CD14-positive monocyte (primary cell): ENCODE measurements at regions not wholly inside any gene's neighbourhood (a gene's known extent, or its start where the extent isn't known, plus 50 kb on each side); places are given as distances from the start of the nearest gene placed in this dataset.

Source experiments
- DNase-seq, 3 donors: peaks; one replicate each; pipeline ENCODE4 v3.0.0-alpha.2; 2011 to 2022
- H2AFZ ChIP-seq: 2 replicates; pipeline ENCODE4 v1.6.0; 2012; ENCODE audit warnings: mild to moderate bottlenecking, low read depth, low read length, inconsistent platforms; ENCODE audit not compliant: insufficient read depth, poor library complexity, severe bottlenecking
- H3K27ac ChIP-seq, 2 donors: 1 replicate in 1 of 2; 2 replicates in 1 of 2; pipeline ENCODE4 v1.5.1; 2012 to 2013; ENCODE audit warnings: low read length in 2 of 2, control low read depth in 1 of 2, inconsistent platforms in 1 of 2, low read depth in 1 of 2, mild to moderate bottlenecking in 1 of 2
- H3K27me3 ChIP-seq, 2 donors: one replicate each; pipeline versions ENCODE4 v1.6.0 to v1.6.1; 2011 to 2013; ENCODE audit warnings: low read length in 2 of 2; ENCODE audit not compliant: control insufficient read depth in 2 of 2, insufficient read depth in 2 of 2
- H3K36me3 ChIP-seq, 2 donors: replicated peaks in 1 of 2; 1 replicate in 1 of 2; 2 replicates in 1 of 2; pipeline versions ENCODE4 v1.5.1 to v1.6.1; 2012 to 2013; ENCODE audit warnings: low read length in 2 of 2, control low read depth in 1 of 2, inconsistent platforms in 1 of 2, mild to moderate bottlenecking in 1 of 2; ENCODE audit not compliant: insufficient read depth in 2 of 2, control insufficient read depth in 1 of 2
- H3K4me1 ChIP-seq, 2 donors: 1 replicate in 1 of 2; 2 replicates in 1 of 2; pipeline versions ENCODE4 v1.5.1 to v1.6.1; 2012 to 2013; ENCODE audit warnings: low read length in 2 of 2, control low read depth in 1 of 2, inconsistent platforms in 1 of 2, mild to moderate bottlenecking in 1 of 2, moderate library complexity in 1 of 2; ENCODE audit not compliant: insufficient read depth in 2 of 2, control insufficient read depth in 1 of 2
- H3K4me2 ChIP-seq: replicated peaks from 2 replicates; pipeline ENCODE3; 2012; ENCODE audit warnings: low read length, moderate library complexity, mild to moderate bottlenecking; ENCODE audit not compliant: poor library complexity, severe bottlenecking; ENCODE audit errors: extremely low read depth
- H3K4me3 ChIP-seq, 3 experiments: fragments of 200-600 bp in 1 of 3; sonication (generic) in 1 of 3; replicated peaks in 1 of 3; 1 replicate in 2 of 3; 2 replicates in 1 of 3; pipeline ENCODE4 v1.5.1; 2011 to 2013; ENCODE audit warnings: low read length in 3 of 3, mild to moderate bottlenecking in 3 of 3, control low read depth in 2 of 3, low read depth in 2 of 3, inconsistent platforms in 1 of 3, moderate library complexity in 1 of 3
- H3K79me2 ChIP-seq: 2 replicates; pipeline ENCODE4 v1.6.0; 2012; ENCODE audit warnings: mild to moderate bottlenecking, control low read depth, inconsistent platforms, low read length, moderate library complexity; ENCODE audit not compliant: insufficient read depth
- H3K9ac ChIP-seq: 2 replicates; pipeline ENCODE4 v1.6.0; 2017; ENCODE audit warnings: low read length, mild to moderate bottlenecking; ENCODE audit not compliant: insufficient read depth, poor library complexity, severe bottlenecking
- H3K9me3 ChIP-seq, 2 donors: replicated peaks in 1 of 2; 1 replicate in 1 of 2; 2 replicates in 1 of 2; pipeline versions ENCODE4 v1.5.1 to v1.6.1; 2012 to 2013; ENCODE audit warnings: low read length in 2 of 2, control low read depth in 1 of 2; ENCODE audit not compliant: control insufficient read depth in 1 of 2, insufficient read depth in 1 of 2
- H4K20me1 ChIP-seq: 2 replicates; pipeline ENCODE4 v1.6.0; 2012; ENCODE audit warnings: mild to moderate bottlenecking, low read length, control low read depth, moderate library complexity; ENCODE audit not compliant: insufficient read depth
- H3K27ac Mint-ChIP-seq, 7 donors: one replicate each; pipeline ENCODE4 v1.8.0; 2020; ENCODE audit warnings: mild to moderate bottlenecking in 7 of 7, mixed read lengths in 7 of 7, moderate library complexity in 6 of 7, inconsistent platforms in 2 of 7
- H3K27me3 Mint-ChIP-seq, 3 donors: one replicate each; pipeline ENCODE4 v1.8.0; 2021 to 2022; ENCODE audit warnings: low read depth in 3 of 3, mild to moderate bottlenecking in 3 of 3, mixed read lengths in 3 of 3, moderate library complexity in 3 of 3, inconsistent platforms in 1 of 3
- H3K36me3 Mint-ChIP-seq, 2 donors: one replicate each; pipeline ENCODE4 v1.8.0; 2020; ENCODE audit warnings: mixed read lengths in 2 of 2, inconsistent platforms in 1 of 2, mild to moderate bottlenecking in 1 of 2
- H3K4me1 Mint-ChIP-seq: one replicate; pipeline ENCODE4 v1.8.0; 2020; ENCODE audit warnings: mild to moderate bottlenecking, mixed read lengths
- H3K4me3 Mint-ChIP-seq, 2 donors: one replicate each; pipeline ENCODE4 v1.8.0; 2020; ENCODE audit warnings: mild to moderate bottlenecking in 2 of 2, mixed read lengths in 2 of 2, moderate library complexity in 1 of 2
- H3K9me3 Mint-ChIP-seq, 7 donors: one replicate each; pipeline ENCODE4 v1.8.0; 2020 to 2022; ENCODE audit warnings: mixed read lengths in 7 of 7, mild to moderate bottlenecking in 6 of 7, moderate library complexity in 6 of 7, inconsistent platforms in 2 of 7
- WGBS: methylation state at CpG from one replicate; pipeline ENCODE4 v1.1.5; 2013; ENCODE audit warnings: missing lambda C conversion rate; ENCODE audit not compliant: insufficient coverage; 5-methylcytosine and 5-hydroxymethylcytosine counted together
- intact Hi-C, 2 donors: fragments of 100-400 bp; cut with micrococcal nuclease; formaldehyde crosslinking; loops; one replicate each; pipeline versions ENCODE4 v1.15.0 to v1.15.1; 2023
- TF ChIP-seq, protein P1 (sequence below): fragments of 200-600 bp; IDR thresholded peaks from one replicate; pipeline ENCODE4 v1.8.0; 2022; ENCODE audit warnings: antibody characterized with exemption, mild to moderate bottlenecking

DNA sequence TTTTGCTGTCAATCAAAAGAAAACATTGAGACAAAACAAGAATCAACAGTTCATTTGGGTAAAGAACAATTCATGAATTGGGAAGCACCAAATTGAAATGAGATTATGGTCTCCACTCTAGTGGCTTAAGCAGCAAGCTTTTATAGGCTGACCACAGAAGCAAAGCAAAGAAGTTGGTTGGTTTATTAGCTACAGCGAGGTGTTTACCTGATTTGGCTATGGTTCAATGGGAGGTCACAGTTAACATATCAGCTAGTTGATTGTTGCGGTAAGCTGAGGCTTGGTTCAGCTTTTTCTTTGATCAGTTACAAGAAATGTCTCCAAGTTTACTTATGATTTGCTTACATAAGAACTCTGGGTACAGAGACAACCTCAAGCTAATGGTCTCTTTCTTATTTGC, 640.5 kb upstream of the GOLIM4 start:
- H2AFZ ChIP-seq, result no peak overlapping the region
- H3K27ac Mint-ChIP-seq, result no peak overlapping the region
- no peak overlapping the region for H3K4me2 ChIP-seq
- no peaks in the 10 kb centered on the region for H3K4me1 Mint-ChIP-seq
- no peaks in the 10 kb centered on the region for H3K79me2 ChIP-seq
- no peaks in the 10 kb centered on the region for H4K20me1 ChIP-seq
- no peaks in the 10 kb centered on the region for H3K27me3 ChIP-seq
- no peaks in the 10 kb centered on the region for H3K4me1 ChIP-seq
- H3K9me3 Mint-ChIP-seq, result peaks cover 0 to 5% (median 3%) of the 10 kb centered on the region in 7 donors
- no peak overlapping the region for H3K4me3 ChIP-seq
- no peak overlapping the region for H3K4me3 Mint-ChIP-seq
- no peak for DNase-seq
- no peak overlapping the region for H3K27ac ChIP-seq
- 100% methylated on average over 2 of the region's 2 CpGs for WGBS
- H3K9me3 ChIP-seq, result no peaks in the 10 kb centered on the region
- intact Hi-C loops, result no loop called here
- no peaks in the 10 kb centered on the region for H3K36me3 Mint-ChIP-seq
- H3K36me3 ChIP-seq, result no peaks in the 10 kb centered on the region
- TF ChIP-seq, protein P1, sequence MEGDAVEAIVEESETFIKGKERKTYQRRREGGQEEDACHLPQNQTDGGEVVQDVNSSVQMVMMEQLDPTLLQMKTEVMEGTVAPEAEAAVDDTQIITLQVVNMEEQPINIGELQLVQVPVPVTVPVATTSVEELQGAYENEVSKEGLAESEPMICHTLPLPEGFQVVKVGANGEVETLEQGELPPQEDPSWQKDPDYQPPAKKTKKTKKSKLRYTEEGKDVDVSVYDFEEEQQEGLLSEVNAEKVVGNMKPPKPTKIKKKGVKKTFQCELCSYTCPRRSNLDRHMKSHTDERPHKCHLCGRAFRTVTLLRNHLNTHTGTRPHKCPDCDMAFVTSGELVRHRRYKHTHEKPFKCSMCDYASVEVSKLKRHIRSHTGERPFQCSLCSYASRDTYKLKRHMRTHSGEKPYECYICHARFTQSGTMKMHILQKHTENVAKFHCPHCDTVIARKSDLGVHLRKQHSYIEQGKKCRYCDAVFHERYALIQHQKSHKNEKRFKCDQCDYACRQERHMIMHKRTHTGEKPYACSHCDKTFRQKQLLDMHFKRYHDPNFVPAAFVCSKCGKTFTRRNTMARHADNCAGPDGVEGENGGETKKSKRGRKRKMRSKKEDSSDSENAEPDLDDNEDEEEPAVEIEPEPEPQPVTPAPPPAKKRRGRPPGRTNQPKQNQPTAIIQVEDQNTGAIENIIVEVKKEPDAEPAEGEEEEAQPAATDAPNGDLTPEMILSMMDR, result no peak
- no peak overlapping the region for H3K9ac ChIP-seq
- no peaks in the 10 kb centered on the region for H3K27me3 Mint-ChIP-seq

- intact Hi-C loops, result no loop called here
- TF ChIP-seq, protein P1, result no peak
- no peak overlapping the region for H3K4me3 Mint-ChIP-seq
- no peaks in the 10 kb centered on the region for H3K36me3 ChIP-seq
- WGBS, result 62% methylated on average over 2 of the region's 3 CpGs
- no peaks in the 10 kb centered on the region for H3K36me3 Mint-ChIP-seq
- no peak overlapping the region for H3K27ac Mint-ChIP-seq
- H3K27ac ChIP-seq, result no peak overlapping the region
- H3K4me2 ChIP-seq, result no peak overlapping the region
- H3K4me1 ChIP-seq, result no peaks in the 10 kb centered on the region
- no peaks in the 10 kb centered on the region for H3K27me3 ChIP-seq
- H3K4me3 ChIP-seq, result no peak overlapping the region
- peaks cover 1 to 13% (median 8%) of the 10 kb centered on the region in 7 donors for H3K9me3 Mint-ChIP-seq
- no peaks in the 10 kb centered on the region for H3K79me2 ChIP-seq
- H3K9me3 ChIP-seq, result peaks cover 0 to 12% of the 10 kb centered on the region in 2 donors
- H3K9ac ChIP-seq, result no peak overlapping the region
- no peaks in the 10 kb centered on the region for H3K4me1 Mint-ChIP-seq
- no peaks in the 10 kb centered on the region for H4K20me1 ChIP-seq
- no peak for DNase-seq
- H3K27me3 Mint-ChIP-seq, result no peaks in the 10 kb centered on the region
- H2AFZ ChIP-seq, result no peak overlapping the region
Measured at GRCh38 chr3:168730073-168730472, 634.3 kb upstream of the GOLIM4 start.
